ENCODE measurements at regions not wholly inside any gene's neighbourhood (a gene's known extent, or its start where the extent isn't known, plus 50 kb on each side); places are given as distances from the start of the nearest gene placed in this dataset.
"Not testable (repeated sequence)": the region's sequence is repeated elsewhere in the genome, so short reads cannot be mapped to it uniquely, and the experiment has no call there.

DNA sequence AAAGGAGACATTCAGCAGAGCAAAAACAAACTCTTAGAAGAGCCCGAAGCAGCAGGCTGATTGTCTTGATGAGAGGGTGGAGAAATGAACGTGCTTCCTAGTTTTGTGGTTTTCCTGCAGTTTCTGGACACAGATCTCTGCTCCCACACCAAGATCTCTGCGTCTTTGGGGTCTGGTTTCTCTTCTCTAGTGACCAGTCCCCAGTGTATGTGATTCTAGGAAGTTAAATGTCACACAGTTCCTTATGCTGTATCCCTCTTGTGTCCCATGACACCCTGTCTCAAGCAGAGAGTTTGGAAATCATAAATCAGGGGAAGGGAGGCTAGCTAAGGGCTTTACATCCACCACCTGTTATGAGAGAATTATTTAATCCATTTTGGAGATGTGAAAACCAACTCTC lies 55.4 kb upstream of the KLF14 start:
- no peaks in the 10 kb centered on the region for H3K36me3 ChIP-seq (ENCODE audit: control insufficient read depth in 5 of 5, insufficient read depth in 5 of 5, low read length in 5 of 5)
- H3K9me3 ChIP-seq (ENCODE audit: control insufficient read depth in 5 of 5, low read length in 5 of 5) = peaks cover 0 to 3% (median 0%) of the 10 kb centered on the region in 5 donors
- H3K27me3 ChIP-seq (ENCODE audit: control insufficient read depth in 5 of 5, insufficient read depth in 4 of 5, low read length in 5 of 5) = no peaks in the 10 kb centered on the region
- peaks cover 0 to 3% (median 0%) of the 10 kb centered on the region in 5 donors for H3K4me1 ChIP-seq (ENCODE audit: control insufficient read depth in 5 of 5, insufficient read depth in 5 of 5, low read length in 5 of 5)
- H3K4me3 ChIP-seq (ENCODE audit: low read depth in 1 of 5, low read length in 5 of 5) = no peak overlapping the region
- H3K9ac ChIP-seq (ENCODE audit: low read length in 5 of 5) = no peak overlapping the region
- no peak overlapping the region for H3K27ac ChIP-seq (ENCODE audit: low read depth, low read length)

DNA sequence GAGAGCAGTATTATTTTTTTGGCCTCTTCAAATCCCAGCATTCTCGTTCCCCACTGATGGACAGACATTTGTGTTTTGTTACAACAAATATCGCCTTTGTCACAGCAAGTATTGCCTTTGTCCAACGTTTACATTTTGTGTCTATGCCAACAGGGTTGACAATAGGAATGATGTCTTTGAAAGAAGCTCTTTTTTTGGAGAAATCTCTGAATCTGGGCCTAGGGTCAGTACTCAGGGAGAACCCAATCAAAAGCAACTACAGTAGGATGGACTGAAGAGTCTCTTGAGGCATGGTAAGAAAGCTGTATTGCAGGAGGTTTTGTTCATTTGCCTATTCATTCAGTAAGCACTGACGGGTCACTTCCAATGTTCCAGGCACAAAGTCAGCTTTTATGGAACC lies 57.7 kb upstream of the KLF14 start:
- no peaks in the 10 kb centered on the region for H3K36me3 ChIP-seq (ENCODE audit: control insufficient read depth in 5 of 5, insufficient read depth in 5 of 5, low read length in 5 of 5)
- peaks cover 0 to 3% (median 0%) of the 10 kb centered on the region in 5 donors for H3K4me1 ChIP-seq (ENCODE audit: control insufficient read depth in 5 of 5, insufficient read depth in 5 of 5, low read length in 5 of 5)
- H3K9me3 ChIP-seq (ENCODE audit: control insufficient read depth in 5 of 5, low read length in 5 of 5) = no peaks in the 10 kb centered on the region
- no peak overlapping the region for H3K9ac ChIP-seq (ENCODE audit: low read length in 5 of 5)
- no peak overlapping the region for H3K27ac ChIP-seq (ENCODE audit: low read depth, low read length)
- H3K27me3 ChIP-seq (ENCODE audit: control insufficient read depth in 5 of 5, insufficient read depth in 4 of 5, low read length in 5 of 5) = no peaks in the 10 kb centered on the region
- H3K4me3 ChIP-seq (ENCODE audit: low read depth in 1 of 5, low read length in 5 of 5) = no peak overlapping the region

DNA sequence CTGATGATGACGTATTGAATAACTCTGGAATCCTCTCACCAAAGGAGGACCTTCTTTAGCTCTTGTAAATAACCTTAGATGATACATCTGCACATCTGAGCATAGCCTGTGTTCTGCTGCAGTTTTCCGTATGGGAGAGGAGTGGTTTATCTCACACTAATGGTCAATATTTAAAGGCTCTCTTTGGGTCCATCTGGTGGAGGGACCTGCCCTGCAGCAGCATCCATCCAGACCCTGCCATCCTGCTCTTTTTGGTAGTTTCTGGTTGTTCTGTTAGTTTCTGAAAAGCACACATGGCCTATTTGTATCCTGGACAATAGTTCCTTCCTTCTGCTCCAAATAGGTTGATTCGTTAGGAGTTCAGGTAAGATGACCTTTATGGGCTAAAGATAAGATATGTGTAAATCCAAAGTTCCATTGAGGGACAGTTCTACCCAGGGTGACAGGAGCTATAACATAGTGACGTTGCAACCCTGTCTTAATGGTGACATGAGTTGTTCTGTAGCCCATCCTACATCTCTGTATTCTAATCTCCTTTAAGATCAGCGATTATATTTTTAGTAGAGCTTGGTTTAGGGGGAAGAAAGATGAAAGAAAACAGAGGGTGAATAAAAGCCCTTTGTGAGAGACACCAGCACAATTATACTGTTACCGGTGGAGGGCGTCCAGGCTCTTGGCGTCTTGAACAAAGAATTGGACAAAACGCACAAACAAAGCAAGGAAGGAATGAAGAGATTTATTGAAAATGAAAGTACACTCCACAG lies 60.0 kb upstream of the KLF14 start:
- Histone ChIP-seq H3K27me3 (ENCODE audit: control insufficient read depth in 5 of 5, insufficient read depth in 4 of 5, low read length in 5 of 5) (no peaks in the 10 kb centered on the region), H3K9me3 (ENCODE audit: control insufficient read depth in 5 of 5, low read length in 5 of 5) (no peaks in the 10 kb centered on the region), H3K9ac (ENCODE audit: low read length in 5 of 5) (no peak overlapping the region), H3K27ac (ENCODE audit: low read depth, low read length) (no peak overlapping the region), H3K4me1 (ENCODE audit: control insufficient read depth in 5 of 5, insufficient read depth in 5 of 5, low read length in 5 of 5) (peaks cover 0 to 3% (median 0%) of the 10 kb centered on the region in 5 donors), H3K4me3 (ENCODE audit: low read depth in 1 of 5, low read length in 5 of 5) (peak overlapping the region in 1 of 5 donors; percentile 25), H3K36me3 (ENCODE audit: control insufficient read depth in 5 of 5, insufficient read depth in 5 of 5, low read length in 5 of 5) (no peaks in the 10 kb centered on the region)

DNA sequence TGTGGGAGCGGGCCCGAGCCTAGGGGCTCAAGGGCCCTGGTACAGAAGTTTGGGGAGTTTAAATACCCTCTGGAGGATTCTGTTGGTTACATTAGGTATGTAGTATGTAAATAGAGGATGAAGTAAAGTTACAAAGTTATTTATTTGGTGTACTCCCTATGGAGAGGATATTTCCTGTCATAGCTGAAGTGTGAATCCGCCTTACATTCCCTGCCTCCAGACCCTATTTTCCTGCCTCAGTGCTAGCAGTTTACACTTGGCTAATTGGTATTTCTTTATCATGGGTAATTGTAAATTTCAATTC lies 60.6 kb upstream of the KLF14 start:
- no peaks in the 10 kb centered on the region for H3K36me3 ChIP-seq (ENCODE audit: control insufficient read depth in 5 of 5, insufficient read depth in 5 of 5, low read length in 5 of 5)
- H3K27me3 ChIP-seq (ENCODE audit: control insufficient read depth in 5 of 5, insufficient read depth in 4 of 5, low read length in 5 of 5) = no peaks in the 10 kb centered on the region
- H3K9ac ChIP-seq (ENCODE audit: low read length in 5 of 5) = no peak overlapping the region
- H3K4me3 ChIP-seq (ENCODE audit: low read depth in 1 of 5, low read length in 5 of 5) = peak overlapping the region in 1 of 5 donors; percentile 25
- H3K27ac ChIP-seq (ENCODE audit: low read depth, low read length) = no peak overlapping the region
- H3K9me3 ChIP-seq (ENCODE audit: control insufficient read depth in 5 of 5, low read length in 5 of 5) = no peaks in the 10 kb centered on the region
- peaks cover 0 to 3% (median 0%) of the 10 kb centered on the region in 5 donors for H3K4me1 ChIP-seq (ENCODE audit: control insufficient read depth in 5 of 5, insufficient read depth in 5 of 5, low read length in 5 of 5)

DNA sequence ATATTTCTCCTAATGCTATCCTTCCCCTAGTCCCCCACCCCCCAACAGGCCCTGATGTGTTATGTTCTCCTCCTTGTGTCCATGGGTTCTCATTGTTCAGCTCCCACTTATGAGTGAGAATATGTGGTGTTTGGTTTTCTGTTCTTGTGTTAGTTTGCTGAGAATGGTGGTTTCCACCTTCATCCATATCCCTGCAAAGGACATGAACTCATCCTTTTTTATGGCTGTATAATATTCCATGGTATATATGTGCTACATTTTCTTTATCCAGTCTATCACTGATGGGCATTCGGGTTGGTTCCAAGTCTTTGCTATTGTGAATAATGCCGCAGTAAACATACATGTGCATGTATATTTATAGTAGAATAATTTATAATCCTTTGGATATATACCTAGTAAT lies 62.4 kb upstream of the KLF14 start:
- H3K27me3 ChIP-seq (ENCODE audit: control insufficient read depth in 5 of 5, insufficient read depth in 4 of 5, low read length in 5 of 5); H3K36me3 ChIP-seq (ENCODE audit: control insufficient read depth in 5 of 5, insufficient read depth in 5 of 5, low read length in 5 of 5); H3K9ac ChIP-seq (ENCODE audit: low read length in 5 of 5); H3K9me3 ChIP-seq (ENCODE audit: control insufficient read depth in 5 of 5, low read length in 5 of 5); H3K4me3 ChIP-seq (ENCODE audit: low read depth in 1 of 5, low read length in 5 of 5); H3K4me1 ChIP-seq (ENCODE audit: control insufficient read depth in 5 of 5, insufficient read depth in 5 of 5, low read length in 5 of 5); H3K27ac ChIP-seq (ENCODE audit: low read depth, low read length): not testable (repeated sequence)

DNA sequence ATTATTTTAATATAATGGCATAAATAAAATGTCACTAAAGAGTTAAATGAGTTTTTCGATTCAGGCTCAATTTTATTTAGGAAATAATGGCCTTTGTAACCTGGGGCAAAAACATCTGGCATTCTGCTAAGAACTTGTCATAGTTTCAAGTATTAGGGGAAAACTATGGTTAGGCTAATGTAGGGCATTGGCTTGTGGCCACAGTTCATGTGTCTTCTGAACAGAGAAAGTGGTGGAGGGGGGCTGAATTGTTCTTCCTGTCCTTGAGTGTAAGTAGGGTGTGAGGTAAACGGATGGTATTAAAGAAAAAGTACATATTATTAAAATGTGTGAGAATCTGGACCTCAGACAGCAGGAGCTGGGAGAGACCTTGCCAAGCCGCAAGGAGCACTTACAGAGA lies 69.1 kb upstream of the KLF14 start:
- no peak overlapping the region for H3K4me3 ChIP-seq (ENCODE audit: low read depth in 1 of 5, low read length in 5 of 5)

DNA sequence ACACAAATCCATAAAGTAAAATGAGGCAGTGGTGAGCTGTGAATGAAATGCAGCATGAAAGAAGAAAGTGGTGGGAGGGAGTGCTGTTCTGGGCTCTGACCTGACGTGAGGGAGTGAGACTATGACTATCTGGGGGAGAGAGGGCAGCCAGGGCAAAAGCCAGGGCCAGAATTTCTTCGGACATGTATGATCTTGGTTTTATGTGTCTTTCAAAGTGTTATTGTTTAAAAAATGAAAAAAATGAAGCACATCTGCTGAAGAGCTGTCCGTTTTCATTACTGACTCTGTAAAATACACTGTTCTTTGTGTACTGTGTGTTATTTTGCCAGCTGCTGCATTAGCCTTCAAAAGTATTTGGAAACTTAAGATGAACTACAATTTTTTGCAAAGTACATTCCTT lies 70.2 kb upstream of the KLF14 start:
- Histone ChIP-seq H3K36me3 (ENCODE audit: control insufficient read depth in 5 of 5, insufficient read depth in 5 of 5, low read length in 5 of 5) (no peaks in the 10 kb centered on the region), H3K4me1 (ENCODE audit: control insufficient read depth in 5 of 5, insufficient read depth in 5 of 5, low read length in 5 of 5) (no peaks in the 10 kb centered on the region), H3K9me3 (ENCODE audit: control insufficient read depth in 5 of 5, low read length in 5 of 5) (no peaks in the 10 kb centered on the region), H3K27me3 (ENCODE audit: control insufficient read depth in 5 of 5, insufficient read depth in 4 of 5, low read length in 5 of 5) (peaks cover 0 to 2% (median 0%) of the 10 kb centered on the region in 5 donors), H3K27ac (ENCODE audit: low read depth, low read length) (no peak overlapping the region), H3K9ac (ENCODE audit: low read length in 5 of 5) (no peak overlapping the region), H3K4me3 (ENCODE audit: low read depth in 1 of 5, low read length in 5 of 5) (no peak overlapping the region)

More for the DNA sequence above, 69.1 kb upstream of the KLF14 start:
- H3K4me1 ChIP-seq (ENCODE audit: control insufficient read depth in 5 of 5, insufficient read depth in 5 of 5, low read length in 5 of 5) = no peaks in the 10 kb centered on the region
- peaks cover 0 to 2% (median 0%) of the 10 kb centered on the region in 5 donors for H3K27me3 ChIP-seq (ENCODE audit: control insufficient read depth in 5 of 5, insufficient read depth in 4 of 5, low read length in 5 of 5)
- H3K9ac ChIP-seq (ENCODE audit: low read length in 5 of 5) = no peak overlapping the region
- no peak overlapping the region for H3K27ac ChIP-seq (ENCODE audit: low read depth, low read length)
- no peaks in the 10 kb centered on the region for H3K36me3 ChIP-seq (ENCODE audit: control insufficient read depth in 5 of 5, insufficient read depth in 5 of 5, low read length in 5 of 5)
- no peaks in the 10 kb centered on the region for H3K9me3 ChIP-seq (ENCODE audit: control insufficient read depth in 5 of 5, low read length in 5 of 5)

DNA sequence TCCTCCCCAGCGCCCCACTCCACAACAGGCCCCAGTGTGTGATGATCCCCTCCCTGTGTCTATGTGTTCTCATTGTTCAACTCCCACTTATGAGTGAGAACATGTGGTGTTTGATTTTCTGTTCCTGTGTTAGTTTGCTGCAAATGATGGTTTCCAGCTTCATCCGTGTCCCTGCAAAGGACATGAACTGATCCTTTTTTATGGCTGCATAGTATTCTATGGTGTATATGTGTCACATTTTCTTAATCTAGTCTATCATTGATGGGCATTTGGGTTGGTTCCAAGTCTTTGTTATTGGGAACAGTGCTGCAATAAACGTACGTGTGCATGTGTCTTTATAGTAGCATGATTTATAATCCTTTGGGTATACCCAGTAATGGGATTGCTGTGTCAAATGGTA lies 78.8 kb upstream of the KLF14 start:
- not testable (repeated sequence) for H3K27ac ChIP-seq (ENCODE audit: low read depth, low read length); H3K9me3 ChIP-seq (ENCODE audit: control insufficient read depth in 5 of 5, low read length in 5 of 5); H3K9ac ChIP-seq (ENCODE audit: low read length in 5 of 5); H3K27me3 ChIP-seq (ENCODE audit: control insufficient read depth in 5 of 5, insufficient read depth in 4 of 5, low read length in 5 of 5); H3K4me3 ChIP-seq (ENCODE audit: low read depth in 1 of 5, low read length in 5 of 5); H3K4me1 ChIP-seq (ENCODE audit: control insufficient read depth in 5 of 5, insufficient read depth in 5 of 5, low read length in 5 of 5); H3K36me3 ChIP-seq (ENCODE audit: control insufficient read depth in 5 of 5, insufficient read depth in 5 of 5, low read length in 5 of 5)

DNA sequence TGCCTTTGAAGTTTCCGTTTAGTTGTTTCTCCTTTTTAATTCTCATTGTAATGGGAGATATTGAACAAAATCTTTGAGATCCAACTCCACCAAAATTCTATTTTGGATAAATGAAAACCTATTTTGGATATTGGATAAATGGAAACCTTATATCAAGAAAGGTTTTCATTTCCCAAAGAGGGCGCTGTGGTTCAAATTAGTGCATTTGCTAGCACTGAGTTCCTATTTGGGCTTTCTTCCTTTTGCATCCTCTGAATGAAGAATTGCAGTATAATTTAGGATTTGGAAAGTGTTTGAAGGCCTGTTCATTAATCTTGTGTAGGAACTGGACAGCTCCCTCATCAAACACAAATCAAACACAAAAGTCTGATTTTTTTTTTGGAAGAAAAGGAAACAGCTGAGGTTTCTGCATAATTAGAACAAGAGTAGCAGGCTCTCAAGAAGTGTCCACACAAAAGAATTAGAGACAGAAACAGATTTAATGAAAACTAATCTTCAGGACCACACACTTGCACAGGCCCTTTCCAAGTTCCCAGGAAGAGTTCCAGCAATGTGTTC lies 80.8 kb upstream of the KLF14 start:
- Histone ChIP-seq H3K4me1 (ENCODE audit: control insufficient read depth in 5 of 5, insufficient read depth in 5 of 5, low read length in 5 of 5) (no peaks in the 10 kb centered on the region), H3K9me3 (ENCODE audit: control insufficient read depth in 5 of 5, low read length in 5 of 5) (peaks cover 0 to 5% (median 0%) of the 10 kb centered on the region in 5 donors), H3K36me3 (ENCODE audit: control insufficient read depth in 5 of 5, insufficient read depth in 5 of 5, low read length in 5 of 5) (no peaks in the 10 kb centered on the region), H3K4me3 (ENCODE audit: low read depth in 1 of 5, low read length in 5 of 5) (no peak overlapping the region), H3K27me3 (ENCODE audit: control insufficient read depth in 5 of 5, insufficient read depth in 4 of 5, low read length in 5 of 5) (no peaks in the 10 kb centered on the region), H3K27ac (ENCODE audit: low read depth, low read length) (no peak overlapping the region), H3K9ac (ENCODE audit: low read length in 5 of 5) (no peak overlapping the region)

DNA sequence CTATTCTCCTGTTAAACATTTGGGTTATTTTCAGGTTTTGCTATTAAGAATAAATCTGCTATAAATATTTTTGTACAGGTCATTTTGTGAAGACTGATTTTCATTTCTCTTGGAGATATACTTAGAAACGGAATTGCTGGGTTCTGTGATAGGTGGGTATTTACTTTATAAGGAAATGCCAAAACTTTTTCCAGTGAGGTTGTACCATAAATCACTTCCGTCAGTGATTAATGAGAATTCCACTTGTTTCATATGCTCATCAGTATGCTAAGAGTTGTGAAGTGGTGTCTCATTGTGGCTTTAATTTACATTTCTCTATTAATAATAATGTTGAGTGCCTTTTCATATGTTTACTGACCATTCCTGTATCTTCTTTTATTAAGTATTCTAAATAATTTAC lies 84.0 kb upstream of the KLF14 start:
- Histone ChIP-seq H3K27me3 (ENCODE audit: control insufficient read depth in 5 of 5, insufficient read depth in 4 of 5, low read length in 5 of 5) (no peaks in the 10 kb centered on the region), H3K4me3 (ENCODE audit: low read depth in 1 of 5, low read length in 5 of 5) (no peak overlapping the region), H3K27ac (ENCODE audit: low read depth, low read length) (no peak overlapping the region), H3K4me1 (ENCODE audit: control insufficient read depth in 5 of 5, insufficient read depth in 5 of 5, low read length in 5 of 5) (no peaks in the 10 kb centered on the region), H3K9ac (ENCODE audit: low read length in 5 of 5) (no peak overlapping the region), H3K36me3 (ENCODE audit: control insufficient read depth in 5 of 5, insufficient read depth in 5 of 5, low read length in 5 of 5) (no peaks in the 10 kb centered on the region), H3K9me3 (ENCODE audit: control insufficient read depth in 5 of 5, low read length in 5 of 5) (peaks cover 0 to 5% (median 0%) of the 10 kb centered on the region in 5 donors)
